ENCODE measurements at regions not wholly inside any gene's neighbourhood (a gene's known extent, or its start where the extent isn't known, plus 50 kb on each side); places are given as distances from the start of the nearest gene placed in this dataset.

DNA sequence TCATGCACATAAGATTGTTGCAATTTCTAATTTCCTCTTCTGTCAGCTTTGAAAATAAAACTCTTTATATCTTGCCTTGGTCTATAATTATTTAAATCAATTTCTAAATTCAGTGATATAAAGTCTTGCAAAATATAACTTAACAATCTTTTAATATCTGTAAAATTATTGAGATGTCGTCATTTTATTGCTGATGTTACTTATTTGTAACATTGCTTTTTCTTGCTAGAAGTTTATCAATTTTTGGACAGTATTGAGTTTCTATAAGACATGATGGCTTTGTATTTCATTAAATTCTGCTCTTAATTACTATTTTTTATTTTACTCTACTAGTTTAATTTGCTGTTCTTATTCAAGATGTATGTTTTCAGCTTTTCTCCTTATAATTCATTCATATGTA, 1036.5 kb downstream of the TMEM182 start:
- H3K27me3 ChIP-seq: no peaks in the 10 kb centered on the region
- H3K4me1 ChIP-seq: no peaks in the 10 kb centered on the region
- no peak for TF ChIP-seq POLR2A (IDR thresholded peaks at IDR 0.05)
- TF ChIP-seq, protein P1, sequence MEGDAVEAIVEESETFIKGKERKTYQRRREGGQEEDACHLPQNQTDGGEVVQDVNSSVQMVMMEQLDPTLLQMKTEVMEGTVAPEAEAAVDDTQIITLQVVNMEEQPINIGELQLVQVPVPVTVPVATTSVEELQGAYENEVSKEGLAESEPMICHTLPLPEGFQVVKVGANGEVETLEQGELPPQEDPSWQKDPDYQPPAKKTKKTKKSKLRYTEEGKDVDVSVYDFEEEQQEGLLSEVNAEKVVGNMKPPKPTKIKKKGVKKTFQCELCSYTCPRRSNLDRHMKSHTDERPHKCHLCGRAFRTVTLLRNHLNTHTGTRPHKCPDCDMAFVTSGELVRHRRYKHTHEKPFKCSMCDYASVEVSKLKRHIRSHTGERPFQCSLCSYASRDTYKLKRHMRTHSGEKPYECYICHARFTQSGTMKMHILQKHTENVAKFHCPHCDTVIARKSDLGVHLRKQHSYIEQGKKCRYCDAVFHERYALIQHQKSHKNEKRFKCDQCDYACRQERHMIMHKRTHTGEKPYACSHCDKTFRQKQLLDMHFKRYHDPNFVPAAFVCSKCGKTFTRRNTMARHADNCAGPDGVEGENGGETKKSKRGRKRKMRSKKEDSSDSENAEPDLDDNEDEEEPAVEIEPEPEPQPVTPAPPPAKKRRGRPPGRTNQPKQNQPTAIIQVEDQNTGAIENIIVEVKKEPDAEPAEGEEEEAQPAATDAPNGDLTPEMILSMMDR (IDR thresholded peaks at IDR 0.05): no peak
- H3K27ac ChIP-seq: no peak overlapping the region
- DNase-seq: no peak
- no peaks in the 10 kb centered on the region for H3K36me3 ChIP-seq
- no peaks in the 10 kb centered on the region for H3K9me3 ChIP-seq
- no peak overlapping the region for H3K4me3 ChIP-seq

DNA sequence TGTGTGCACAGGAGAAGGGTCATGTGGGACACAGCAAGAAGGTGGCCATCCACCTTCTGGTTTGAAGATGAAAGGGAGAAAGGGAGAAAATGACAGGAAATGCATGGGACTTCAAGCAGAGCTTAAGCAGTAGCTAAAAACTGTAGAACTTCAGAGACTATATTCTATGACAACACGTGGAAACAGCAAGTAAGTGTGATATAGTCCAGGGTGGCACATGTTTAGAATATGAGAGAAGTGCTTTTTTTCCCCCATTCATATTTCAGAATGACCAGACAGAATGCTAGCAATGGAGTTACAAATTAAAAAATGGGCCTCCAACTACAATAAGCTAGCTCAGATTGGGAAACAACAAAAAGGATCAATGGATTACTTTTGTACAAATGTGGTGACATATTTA, 1042.2 kb downstream of the TMEM182 start:
- no peaks in the 10 kb centered on the region for H3K36me3 ChIP-seq

DNA sequence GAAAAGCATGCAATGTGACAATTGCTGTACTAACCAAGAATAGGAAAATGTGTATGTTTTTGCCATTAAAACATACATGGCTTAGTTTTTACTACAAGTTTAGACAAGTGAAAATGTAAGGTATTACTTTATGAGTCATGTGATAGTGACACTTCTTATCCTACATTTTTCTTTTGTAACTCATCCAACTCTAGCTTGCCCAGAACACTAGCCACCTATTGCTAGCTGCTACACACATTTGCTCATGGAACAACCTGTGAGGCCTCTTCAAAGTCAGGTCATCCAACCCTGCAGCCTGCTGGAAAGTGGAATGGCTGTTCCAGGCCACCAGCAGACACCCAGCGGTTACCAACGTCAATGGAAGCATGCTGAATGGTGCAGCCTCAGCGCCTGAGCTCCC, 1043.9 kb downstream of the TMEM182 start:
- no peak overlapping the region for H3K27ac ChIP-seq
- H3K4me1 ChIP-seq: no peaks in the 10 kb centered on the region
- H3K4me3 ChIP-seq: no peak overlapping the region
- no peaks in the 10 kb centered on the region for H3K9me3 ChIP-seq
- H3K27me3 ChIP-seq: no peaks in the 10 kb centered on the region
- DNase-seq: no peak
- TF ChIP-seq POLR2A (IDR thresholded peaks at IDR 0.05): no peak
- TF ChIP-seq, protein P1 (IDR thresholded peaks at IDR 0.05): no peak
- H3K36me3 ChIP-seq: no peaks in the 10 kb centered on the region

More for the DNA sequence above, 1042.2 kb downstream of the TMEM182 start:
- DNase-seq: no peak
- TF ChIP-seq, protein P1 (IDR thresholded peaks at IDR 0.05): no peak
- TF ChIP-seq POLR2A (IDR thresholded peaks at IDR 0.05): no peak
- no peaks in the 10 kb centered on the region for H3K9me3 ChIP-seq
- no peaks in the 10 kb centered on the region for H3K27me3 ChIP-seq
- no peak overlapping the region for H3K4me3 ChIP-seq
- H3K4me1 ChIP-seq: no peaks in the 10 kb centered on the region
- H3K27ac ChIP-seq: no peak overlapping the region

DNA sequence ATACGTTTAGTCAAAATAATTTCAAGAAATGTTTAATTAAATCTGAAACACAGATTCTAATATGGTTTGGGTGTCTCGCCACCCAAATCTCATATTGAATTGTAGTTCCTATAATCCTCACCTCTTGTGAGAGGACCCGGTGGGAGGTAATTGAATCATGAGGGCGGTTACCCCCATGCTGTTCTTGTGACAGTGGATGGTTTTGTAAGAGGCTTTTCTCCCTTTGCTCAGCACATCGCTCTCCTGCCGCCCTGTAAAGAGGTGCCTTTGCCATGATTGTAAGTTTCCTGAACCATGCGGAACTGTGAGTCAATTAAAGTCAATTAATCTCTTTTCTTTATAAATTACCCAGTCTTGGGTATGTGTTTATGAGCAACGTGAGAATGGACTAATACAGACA, 1045.1 kb upstream of the POU3F3 start:
- Histone ChIP-seq H3K4me3 (no peak overlapping the region), H3K27ac (no peak overlapping the region), H3K9me3 (no peaks in the 10 kb centered on the region)

DNA sequence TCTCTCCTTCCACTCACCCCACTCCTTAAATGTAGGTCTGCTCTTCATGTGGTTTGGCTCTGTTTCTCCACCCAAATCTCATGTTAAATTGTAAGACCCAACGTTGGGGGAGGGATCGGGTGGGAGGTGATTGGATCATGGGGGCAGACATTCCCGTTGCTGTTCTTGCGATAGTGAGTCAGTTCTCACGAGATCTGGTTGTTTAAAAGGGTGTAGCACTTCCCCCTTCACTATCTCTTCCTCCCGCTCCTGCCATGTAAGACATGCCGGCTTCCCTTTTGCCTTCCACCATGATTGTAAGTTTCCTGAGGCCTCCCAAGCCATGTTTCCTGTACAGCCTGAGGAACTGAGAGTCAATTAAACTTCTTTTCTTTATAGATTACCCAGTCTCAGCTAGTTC, 1044.5 kb upstream of the POU3F3 start:
- Histone ChIP-seq H3K36me3 (no peaks in the 10 kb centered on the region), H3K4me3 (no peak overlapping the region), H3K27ac (no peak overlapping the region), H3K27me3 (no peaks in the 10 kb centered on the region), H3K4me1 (no peaks in the 10 kb centered on the region), H3K9me3 (no peaks in the 10 kb centered on the region)
- no peak for DNase-seq
- TF ChIP-seq POLR2A (IDR thresholded peaks at IDR 0.05): no peak
- TF ChIP-seq, protein P1 (IDR thresholded peaks at IDR 0.05): no peak

More for the DNA sequence above, 1045.1 kb upstream of the POU3F3 start:
- Histone ChIP-seq H3K4me1 (no peaks in the 10 kb centered on the region), H3K27me3 (no peaks in the 10 kb centered on the region), H3K36me3 (no peaks in the 10 kb centered on the region)
- TF ChIP-seq, protein P1 (IDR thresholded peaks at IDR 0.05): no peak
- TF ChIP-seq POLR2A (IDR thresholded peaks at IDR 0.05): no peak
- no peak for DNase-seq

DNA sequence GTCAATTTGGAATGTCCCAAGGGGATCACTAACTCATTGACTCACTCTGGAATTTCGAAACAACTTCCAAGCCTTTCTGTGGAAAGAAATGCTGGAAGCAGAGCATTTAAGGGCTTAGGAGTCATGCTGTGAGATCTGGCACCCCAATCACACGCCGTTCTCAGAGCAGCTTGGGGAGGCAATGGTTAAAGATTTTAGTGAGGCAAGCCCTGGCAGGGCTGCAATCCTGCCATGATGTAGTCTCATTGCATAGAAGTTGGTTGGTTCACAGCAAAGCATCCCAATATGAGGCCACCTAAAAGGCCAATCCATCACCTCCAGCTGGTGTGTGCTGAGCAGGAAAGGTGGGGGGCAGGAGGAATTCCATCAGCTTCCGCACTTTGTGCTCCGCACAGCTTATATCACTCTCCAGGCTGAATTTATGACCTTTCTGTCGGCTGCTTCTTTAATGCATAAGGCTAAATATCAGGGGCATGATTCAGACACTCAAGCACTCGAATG, 1043.9 kb upstream of the POU3F3 start:
- no peak for TF ChIP-seq POLR2A (IDR thresholded peaks at IDR 0.05)
- TF ChIP-seq, protein P1 (IDR thresholded peaks at IDR 0.05): no peak
- no peaks in the 10 kb centered on the region for H3K4me1 ChIP-seq
- no peaks in the 10 kb centered on the region for H3K36me3 ChIP-seq
- no peaks in the 10 kb centered on the region for H3K27me3 ChIP-seq
- no peaks in the 10 kb centered on the region for H3K9me3 ChIP-seq
- no peak overlapping the region for H3K4me3 ChIP-seq
- no peak for DNase-seq
- no peak overlapping the region for H3K27ac ChIP-seq

Data from Peyer's patch (tissue), 4 donors.